Kidney epithelial cell (primary cell): ENCODE measurements at regions not wholly inside any gene's neighbourhood (a gene's known extent, or its start where the extent isn't known, plus 50 kb on each side); places are given as distances from the start of the nearest gene placed in this dataset.

Experiments used
- DNase-seq: peaks from one replicate; pipeline ENCODE4 v3.0.0-alpha.2; 2010; ENCODE audit warnings: low read depth
- H3K27me3 ChIP-seq: 2 replicates; pipeline ENCODE4 v1.6.0; 2011; ENCODE audit warnings: low read length; ENCODE audit not compliant: control insufficient read depth, insufficient read depth
- H3K36me3 ChIP-seq: 2 replicates; pipeline ENCODE4 v1.5.1; 2011; ENCODE audit warnings: low read length; ENCODE audit not compliant: control insufficient read depth, insufficient read depth
- H3K4me3 ChIP-seq: 2 replicates; pipeline ENCODE4 v1.5.1; 2011; ENCODE audit warnings: low read depth, mild to moderate bottlenecking, control low read depth, low read length
- TF ChIP-seq, protein P1 (sequence below): IDR thresholded peaks from 2 replicates; pipeline ENCODE4 v1.5.1; 2011; ENCODE audit warnings: mild to moderate bottlenecking, moderate library complexity, low read length, control low read depth, inconsistent platforms; ENCODE audit not compliant: insufficient read depth, poor library complexity, severe bottlenecking

DNA sequence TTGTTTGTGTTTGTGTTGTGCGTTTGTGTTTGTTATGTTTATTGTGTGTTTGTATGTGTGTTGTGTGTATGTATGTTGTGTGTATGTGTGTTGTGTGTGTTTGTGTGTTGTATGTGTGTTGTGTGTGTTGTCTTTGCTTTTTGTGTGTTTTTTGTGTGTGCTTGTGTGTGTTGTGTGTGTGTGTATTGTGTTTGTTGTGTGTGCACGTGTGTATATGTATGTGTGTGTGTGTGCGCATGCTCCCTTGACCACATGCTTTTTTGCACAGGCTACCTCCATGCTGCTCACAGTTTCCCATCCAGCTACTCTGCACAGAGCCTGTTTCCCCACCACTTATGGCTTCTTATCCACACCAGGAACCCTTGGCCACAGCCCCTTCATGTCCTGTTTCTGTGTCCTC, 720.0 kb upstream of the ADAMTS16 start:
- no peaks in the 10 kb centered on the region for H3K27me3 ChIP-seq
- H3K4me3 ChIP-seq: no peak overlapping the region
- TF ChIP-seq, protein P1, sequence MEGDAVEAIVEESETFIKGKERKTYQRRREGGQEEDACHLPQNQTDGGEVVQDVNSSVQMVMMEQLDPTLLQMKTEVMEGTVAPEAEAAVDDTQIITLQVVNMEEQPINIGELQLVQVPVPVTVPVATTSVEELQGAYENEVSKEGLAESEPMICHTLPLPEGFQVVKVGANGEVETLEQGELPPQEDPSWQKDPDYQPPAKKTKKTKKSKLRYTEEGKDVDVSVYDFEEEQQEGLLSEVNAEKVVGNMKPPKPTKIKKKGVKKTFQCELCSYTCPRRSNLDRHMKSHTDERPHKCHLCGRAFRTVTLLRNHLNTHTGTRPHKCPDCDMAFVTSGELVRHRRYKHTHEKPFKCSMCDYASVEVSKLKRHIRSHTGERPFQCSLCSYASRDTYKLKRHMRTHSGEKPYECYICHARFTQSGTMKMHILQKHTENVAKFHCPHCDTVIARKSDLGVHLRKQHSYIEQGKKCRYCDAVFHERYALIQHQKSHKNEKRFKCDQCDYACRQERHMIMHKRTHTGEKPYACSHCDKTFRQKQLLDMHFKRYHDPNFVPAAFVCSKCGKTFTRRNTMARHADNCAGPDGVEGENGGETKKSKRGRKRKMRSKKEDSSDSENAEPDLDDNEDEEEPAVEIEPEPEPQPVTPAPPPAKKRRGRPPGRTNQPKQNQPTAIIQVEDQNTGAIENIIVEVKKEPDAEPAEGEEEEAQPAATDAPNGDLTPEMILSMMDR: no peak
- no peak for DNase-seq
- H3K36me3 ChIP-seq: no peaks in the 10 kb centered on the region

DNA sequence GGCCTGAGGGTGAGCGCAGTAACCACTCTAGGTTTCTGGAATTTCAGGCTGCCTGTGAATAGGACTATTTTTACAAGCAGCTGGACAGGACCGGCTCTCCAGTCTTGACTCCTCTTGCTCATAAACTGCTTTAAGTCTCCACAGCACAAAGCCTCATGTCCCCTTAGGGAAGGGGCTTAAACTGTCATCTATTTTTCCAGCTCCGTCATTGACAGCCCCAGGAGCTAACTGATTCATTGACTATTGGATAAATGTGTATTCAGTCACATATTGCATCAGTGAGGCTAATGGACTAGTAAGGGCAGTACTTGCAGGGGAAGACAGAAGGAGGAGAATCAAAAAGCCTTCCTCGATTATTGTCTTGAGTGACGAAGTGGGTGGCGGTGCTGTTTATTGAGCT, 719.4 kb upstream of the ADAMTS16 start:
- TF ChIP-seq, protein P1: no peak
- no peak overlapping the region for H3K4me3 ChIP-seq
- no peaks in the 10 kb centered on the region for H3K36me3 ChIP-seq
- no peak for DNase-seq
- no peaks in the 10 kb centered on the region for H3K27me3 ChIP-seq

DNA sequence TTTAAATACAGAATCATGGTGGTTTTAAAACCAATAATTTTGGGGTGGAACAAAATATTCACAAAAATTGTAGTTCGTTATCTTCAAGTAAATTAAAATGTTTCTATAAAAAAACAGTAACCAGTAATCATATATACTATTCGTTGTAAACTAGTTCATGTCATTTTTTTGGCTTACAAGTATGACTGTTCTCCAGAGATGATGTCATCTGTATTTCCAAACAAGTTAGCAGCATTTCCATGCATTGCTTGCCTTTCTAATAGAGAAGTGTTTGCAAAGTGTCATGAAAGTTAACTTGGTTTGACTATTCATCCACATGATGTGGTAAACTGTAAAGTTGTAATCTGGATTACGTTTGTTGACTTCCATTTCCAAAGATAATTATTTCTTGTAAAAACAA, 717.9 kb upstream of the ADAMTS16 start:
- H3K4me3 ChIP-seq: no peak overlapping the region
- no peak for DNase-seq
- H3K36me3 ChIP-seq: no peaks in the 10 kb centered on the region

DNA sequence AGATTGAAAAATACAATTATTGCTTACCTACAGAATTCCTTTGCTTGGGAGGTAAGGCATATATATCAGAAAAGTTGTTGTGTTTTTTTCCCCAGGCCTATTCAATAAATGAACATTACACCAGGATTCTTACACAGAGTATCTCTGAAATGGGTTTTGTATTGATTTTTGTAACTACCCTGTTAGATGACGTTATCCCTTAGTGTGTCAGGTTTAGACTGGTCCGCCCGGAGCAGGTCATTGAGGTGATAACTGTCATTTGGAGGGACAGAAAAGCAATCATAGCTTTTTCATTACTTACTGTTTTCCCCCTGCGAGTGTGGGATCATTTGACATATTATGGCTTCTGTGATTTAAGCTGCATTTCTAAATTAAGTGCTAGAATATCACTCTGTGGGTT, 715.2 kb upstream of the ADAMTS16 start:
- no peak for DNase-seq

More for the DNA sequence above, 717.9 kb upstream of the ADAMTS16 start:
- TF ChIP-seq, protein P1: no peak
- H3K27me3 ChIP-seq: no peaks in the 10 kb centered on the region

DNA sequence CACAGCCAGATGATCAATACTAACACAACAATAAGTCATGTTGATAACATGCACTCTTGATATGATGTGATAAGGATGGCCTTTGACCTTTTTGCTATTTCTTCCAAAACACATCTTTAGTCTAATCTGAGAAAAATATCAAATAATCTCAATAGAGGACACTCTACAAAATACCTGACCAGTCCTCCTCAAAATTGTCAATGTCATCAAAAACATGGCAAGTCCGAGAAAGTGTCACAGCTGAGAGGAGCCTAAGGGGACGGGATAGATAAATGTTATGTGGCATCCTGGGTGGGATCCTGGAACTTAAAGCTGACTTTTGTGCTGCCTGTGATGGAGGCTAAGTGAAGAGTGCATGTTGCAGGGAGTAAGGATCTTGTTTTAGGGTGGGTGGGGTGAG, 699.6 kb upstream of the ADAMTS16 start:
- no peak overlapping the region for H3K4me3 ChIP-seq
- TF ChIP-seq, protein P1: no peak
- no peaks in the 10 kb centered on the region for H3K36me3 ChIP-seq
- no peak for DNase-seq
- H3K27me3 ChIP-seq: no peaks in the 10 kb centered on the region

More for the DNA sequence above, 715.2 kb upstream of the ADAMTS16 start:
- Histone ChIP-seq H3K4me3 (no peak overlapping the region), H3K27me3 (no peaks in the 10 kb centered on the region), H3K36me3 (no peaks in the 10 kb centered on the region)
- TF ChIP-seq, protein P1: no peak

DNA sequence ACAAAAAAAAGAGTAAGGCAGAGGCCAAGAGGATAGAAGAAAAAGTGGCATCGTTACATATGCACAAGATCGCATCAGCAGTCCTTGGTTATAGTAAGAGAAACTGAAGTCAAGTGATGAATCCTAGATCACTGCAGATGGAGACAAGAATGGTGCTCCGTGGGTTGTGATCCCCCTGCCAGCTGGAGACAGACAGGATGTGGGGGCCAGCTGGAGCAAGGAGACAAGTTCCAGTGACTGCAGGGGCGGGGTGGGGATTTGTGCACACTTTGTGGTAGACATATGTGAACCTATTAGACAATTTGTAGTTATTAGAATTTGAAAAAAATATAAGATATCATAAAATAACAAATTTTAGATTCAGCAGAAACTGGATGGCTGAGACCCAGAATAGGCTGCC, 697.9 kb upstream of the ADAMTS16 start:
- no peak overlapping the region for H3K4me3 ChIP-seq
- TF ChIP-seq, protein P1: no peak
- DNase-seq: no peak
- no peaks in the 10 kb centered on the region for H3K36me3 ChIP-seq
- H3K27me3 ChIP-seq: no peaks in the 10 kb centered on the region
